ENCODE measurements at regions not wholly inside any gene's neighbourhood (a gene's known extent, or its start where the extent isn't known, plus 50 kb on each side); places are given as distances from the start of the nearest gene placed in this dataset.

- TF ChIP-seq, protein P1, sequence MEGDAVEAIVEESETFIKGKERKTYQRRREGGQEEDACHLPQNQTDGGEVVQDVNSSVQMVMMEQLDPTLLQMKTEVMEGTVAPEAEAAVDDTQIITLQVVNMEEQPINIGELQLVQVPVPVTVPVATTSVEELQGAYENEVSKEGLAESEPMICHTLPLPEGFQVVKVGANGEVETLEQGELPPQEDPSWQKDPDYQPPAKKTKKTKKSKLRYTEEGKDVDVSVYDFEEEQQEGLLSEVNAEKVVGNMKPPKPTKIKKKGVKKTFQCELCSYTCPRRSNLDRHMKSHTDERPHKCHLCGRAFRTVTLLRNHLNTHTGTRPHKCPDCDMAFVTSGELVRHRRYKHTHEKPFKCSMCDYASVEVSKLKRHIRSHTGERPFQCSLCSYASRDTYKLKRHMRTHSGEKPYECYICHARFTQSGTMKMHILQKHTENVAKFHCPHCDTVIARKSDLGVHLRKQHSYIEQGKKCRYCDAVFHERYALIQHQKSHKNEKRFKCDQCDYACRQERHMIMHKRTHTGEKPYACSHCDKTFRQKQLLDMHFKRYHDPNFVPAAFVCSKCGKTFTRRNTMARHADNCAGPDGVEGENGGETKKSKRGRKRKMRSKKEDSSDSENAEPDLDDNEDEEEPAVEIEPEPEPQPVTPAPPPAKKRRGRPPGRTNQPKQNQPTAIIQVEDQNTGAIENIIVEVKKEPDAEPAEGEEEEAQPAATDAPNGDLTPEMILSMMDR (IDR thresholded peaks at IDR 0.05) = no peak
- TF ChIP-seq POLR2A (IDR thresholded peaks at IDR 0.05) = no peak
These were observed 153.1 kb upstream of the ELL2 start for GRCh38 chr5:96114736-96115135.
